ENCODE measurements at regions not wholly inside any gene's neighbourhood (a gene's known extent, or its start where the extent isn't known, plus 50 kb on each side); places are given as distances from the start of the nearest gene placed in this dataset.

DNA sequence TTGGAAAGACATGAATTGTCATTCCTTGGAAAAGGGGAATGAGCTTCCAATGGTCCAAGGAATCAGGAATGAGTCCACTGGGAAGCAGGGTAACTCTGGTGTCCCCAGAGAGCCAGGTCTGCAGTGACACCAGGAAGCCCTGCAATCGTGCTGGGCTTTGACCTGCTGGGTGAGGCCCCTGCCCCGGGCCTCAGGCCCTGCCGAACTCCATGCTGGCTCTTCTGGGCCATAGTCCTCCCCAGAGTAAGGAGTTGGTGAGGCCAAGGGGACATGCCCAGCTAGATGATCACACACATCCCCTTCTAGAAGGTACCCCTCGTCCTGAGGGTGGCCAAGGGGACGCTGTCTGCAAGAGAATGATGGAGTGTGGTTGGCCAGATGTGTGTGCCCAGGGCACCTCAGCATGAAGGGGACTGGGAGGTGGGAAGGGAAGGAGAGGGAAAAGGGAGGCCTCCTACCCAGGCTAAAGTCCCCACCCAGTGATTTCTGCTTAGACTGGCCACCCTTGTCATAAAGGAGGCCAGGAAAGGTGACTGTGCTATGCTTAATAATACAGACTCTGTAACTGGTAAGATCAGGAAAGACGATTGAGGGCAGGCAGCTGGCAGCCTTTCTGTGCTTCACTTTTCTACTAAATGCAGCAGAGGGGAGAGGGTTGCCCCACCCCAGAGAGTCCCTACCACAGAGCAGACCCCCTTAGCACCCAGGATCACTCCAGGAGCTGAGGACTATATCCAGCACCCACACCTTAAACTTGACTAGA is 119.3 kb downstream of the SNX5 start:
- no peak overlapping the region for H3K4me2 ChIP-seq (ENCODE audit: insufficient read depth, insufficient read length, low read length)
- H4K8ac ChIP-seq (replicated peaks; ENCODE audit: insufficient read length, low read depth, low read length): no peak overlapping the region
- no peak overlapping the region for H3K14ac ChIP-seq (ENCODE audit: insufficient read depth, low read length)
- H3K4me1 ChIP-seq (ENCODE audit: insufficient read depth, low read length): peaks cover 6% of the 10 kb centered on the region; the same call in 1 of the 2 replicates
- H2BK12ac ChIP-seq (ENCODE audit: insufficient read length, low read depth, low read length): no peak overlapping the region
- no peaks in the 10 kb centered on the region for H3K27me3 ChIP-seq (ENCODE audit: insufficient read depth, low read length)
- DNase-seq: no peak
- H2BK120ac ChIP-seq (ENCODE audit: low read depth, low read length, poor library complexity, severe bottlenecking): no peak overlapping the region
- H3K27ac ChIP-seq (ENCODE audit: insufficient read length, low read depth, low read length): no peak overlapping the region
- WGBS (ENCODE audit: extremely low coverage, insufficient read length, low lambda C conversion rate): no CpG with 5 or more reads among the region's 6 CpGs
- no peak overlapping the region for H2BK20ac ChIP-seq (ENCODE audit: low read depth, low read length, poor library complexity, severe bottlenecking)
- no peaks in the 10 kb centered on the region for H3K79me2 ChIP-seq (ENCODE audit: insufficient read depth, low read length)
- no peak overlapping the region for H3K56ac ChIP-seq (ENCODE audit: insufficient read length, low read depth, low read length)
- no peak overlapping the region for H3K23ac ChIP-seq (ENCODE audit: insufficient read length, low read depth, low read length)
- no peak overlapping the region for H3K18ac ChIP-seq (ENCODE audit: insufficient read length, low read depth, low read length)
- Mint-ChIP-seq H3K4me3 (no peak overlapping the region), H3K36me3 (ENCODE audit: insufficient read depth in 1 of 3, low read depth in 3 of 3) (no peaks in the 10 kb centered on the region; a peak in 1 of 7 replicates), H3K27me3 (ENCODE audit: low read depth) (peaks cover 1% of the 10 kb centered on the region), H3K27ac (no peak overlapping the region), H3K4me1 (peaks cover 12 to 13% of the 10 kb centered on the region in 2 experiments), H3K9me3 (no peaks in the 10 kb centered on the region; a peak in 3 of 5 replicates)
- no peak overlapping the region for H2BK5ac ChIP-seq (ENCODE audit: insufficient read length, low read length)
- no peak overlapping the region for H2AK5ac ChIP-seq (ENCODE audit: insufficient read length, low read length)
- H2BK15ac ChIP-seq (ENCODE audit: low read depth, low read length): no peak overlapping the region
- no peak overlapping the region for H3T11ph ChIP-seq (ENCODE audit: low read length)
- H3K9ac ChIP-seq (ENCODE audit: extremely low read depth, insufficient read length, low read length): no peak overlapping the region
- H4K5ac ChIP-seq (ENCODE audit: insufficient read length, low read depth, low read length): no peak overlapping the region
- H3K9me3 ChIP-seq (ENCODE audit: control insufficient read depth, low read depth, low read length): no peaks in the 10 kb centered on the region
- H4K91ac ChIP-seq (ENCODE audit: insufficient read length, low read depth, low read length): no peak overlapping the region
- H3K4ac ChIP-seq (ENCODE audit: low read depth, low read length): no peak overlapping the region
- H4K20me1 ChIP-seq (ENCODE audit: control insufficient read depth, insufficient read depth, insufficient read length): no peaks in the 10 kb centered on the region
- H2AFZ ChIP-seq (ENCODE audit: low read length): no peak overlapping the region
- TF ChIP-seq, protein P1, sequence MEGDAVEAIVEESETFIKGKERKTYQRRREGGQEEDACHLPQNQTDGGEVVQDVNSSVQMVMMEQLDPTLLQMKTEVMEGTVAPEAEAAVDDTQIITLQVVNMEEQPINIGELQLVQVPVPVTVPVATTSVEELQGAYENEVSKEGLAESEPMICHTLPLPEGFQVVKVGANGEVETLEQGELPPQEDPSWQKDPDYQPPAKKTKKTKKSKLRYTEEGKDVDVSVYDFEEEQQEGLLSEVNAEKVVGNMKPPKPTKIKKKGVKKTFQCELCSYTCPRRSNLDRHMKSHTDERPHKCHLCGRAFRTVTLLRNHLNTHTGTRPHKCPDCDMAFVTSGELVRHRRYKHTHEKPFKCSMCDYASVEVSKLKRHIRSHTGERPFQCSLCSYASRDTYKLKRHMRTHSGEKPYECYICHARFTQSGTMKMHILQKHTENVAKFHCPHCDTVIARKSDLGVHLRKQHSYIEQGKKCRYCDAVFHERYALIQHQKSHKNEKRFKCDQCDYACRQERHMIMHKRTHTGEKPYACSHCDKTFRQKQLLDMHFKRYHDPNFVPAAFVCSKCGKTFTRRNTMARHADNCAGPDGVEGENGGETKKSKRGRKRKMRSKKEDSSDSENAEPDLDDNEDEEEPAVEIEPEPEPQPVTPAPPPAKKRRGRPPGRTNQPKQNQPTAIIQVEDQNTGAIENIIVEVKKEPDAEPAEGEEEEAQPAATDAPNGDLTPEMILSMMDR (conservative IDR thresholded peaks at IDR 0.05): no peak
- H3K79me1 ChIP-seq (ENCODE audit: insufficient read depth, low read depth, low read length, poor library complexity, severe bottlenecking): no peaks in the 10 kb centered on the region
- H3K23me2 ChIP-seq (ENCODE audit: insufficient read length, low read depth, low read length, poor library complexity, severe bottlenecking): no peaks in the 10 kb centered on the region

Data from H9 (cell line).